Ascending aorta (tissue), 2 donors: ENCODE measurements at regions not wholly inside any gene's neighbourhood (a gene's known extent, or its start where the extent isn't known, plus 50 kb on each side); places are given as distances from the start of the nearest gene placed in this dataset.

Experiments used
- DNase-seq, 2 donors: peaks; one replicate each; pipeline ENCODE4 v3.0.0-alpha.2; 2019; ENCODE audit warnings: low spot score in 2 of 2
- H3K27ac ChIP-seq, 2 donors: fragments of 200-600 bp; sonication (generic); one replicate each; pipeline ENCODE4 v1.5.1; 2016 to 2017; ENCODE audit warnings: mild to moderate bottlenecking in 1 of 2
- H3K27me3 ChIP-seq: fragments of 200-600 bp; sonication (generic); one replicate; pipeline ENCODE4 v1.5.1; 2017
- H3K36me3 ChIP-seq, 2 donors: fragments of 200-600 bp; sonication (generic); one replicate each; pipeline ENCODE4 v1.5.1; 2016
- H3K4me1 ChIP-seq, 2 donors: fragments of 200-600 bp; sonication (generic); one replicate each; pipeline ENCODE4 v1.5.1; 2016 to 2017; ENCODE audit warnings: mild to moderate bottlenecking in 1 of 2
- H3K4me3 ChIP-seq, 2 donors: fragments of 200-600 bp; sonication (generic); one replicate each; pipeline ENCODE4 v1.5.1; 2016 to 2017; ENCODE audit warnings: mild to moderate bottlenecking in 1 of 2
- H3K9me3 ChIP-seq, 2 donors: fragments of 200-600 bp; sonication (generic); one replicate each; pipeline ENCODE4 v1.5.1; 2016
- intact Hi-C: fragments of 100-400 bp; cut with DNase I; formaldehyde crosslinking; loops from one replicate; pipeline ENCODE4 v1.15.1; 2023
- TF ChIP-seq, protein P1 (sequence below), 3 experiments: fragments of 200-600 bp in 2 of 3; fragments of 450-650 bp in 1 of 3; sonication (generic) in 2 of 3; IDR thresholded peaks; one replicate each; pipeline ENCODE4 v1.5.1; 2016 to 2019; ENCODE audit warnings: antibody characterized with exemption in 3 of 3, mild to moderate bottlenecking in 1 of 3, moderate library complexity in 1 of 3

DNA sequence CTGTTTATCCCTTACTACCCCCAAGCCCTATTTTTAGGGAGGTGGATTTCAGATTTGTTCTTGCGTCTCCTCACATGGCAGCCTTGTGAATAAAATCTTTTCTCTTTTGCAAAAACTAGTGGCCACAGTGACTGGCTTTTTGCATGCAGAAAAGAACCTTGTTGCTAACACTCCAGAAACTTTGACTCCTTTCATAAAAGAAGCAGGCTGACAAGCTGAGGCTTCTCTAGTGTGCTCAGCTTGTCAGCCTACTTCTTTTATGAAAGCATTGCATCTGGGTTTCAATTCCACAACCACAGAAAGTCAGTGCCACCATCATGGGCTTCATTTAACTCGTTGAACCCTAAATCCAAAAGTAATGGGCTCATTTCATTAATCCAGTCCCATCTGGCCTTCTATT, 761.0 kb upstream of the COBL start:
- intact Hi-C loops = no loop called here
- DNase-seq = no peak

DNA sequence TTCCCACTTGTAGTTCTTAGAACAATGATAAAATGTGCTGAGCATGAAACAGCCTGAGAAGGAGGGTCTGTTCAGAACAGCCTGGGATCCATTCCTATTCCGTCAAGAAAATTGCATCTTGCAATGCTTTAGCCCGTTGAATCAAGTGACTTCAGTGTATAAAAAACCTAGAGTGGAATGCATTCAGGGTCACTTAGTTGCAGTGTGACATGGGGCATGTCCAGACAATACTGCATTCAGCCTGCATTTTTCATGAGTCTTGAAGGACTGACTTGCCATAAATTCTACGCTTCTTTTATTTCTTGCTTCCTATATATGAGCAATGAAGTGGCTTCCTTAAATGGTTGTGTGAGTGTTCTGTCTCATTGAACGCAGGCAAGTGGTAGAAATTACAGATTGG, 758.3 kb upstream of the COBL start:
- DNase-seq = no peak
- Histone ChIP-seq H3K4me3 (no peak overlapping the region), H3K4me1 (no peaks in the 10 kb centered on the region), H3K36me3 (no peaks in the 10 kb centered on the region), H3K9me3 (no peaks in the 10 kb centered on the region), H3K27ac (no peak overlapping the region), H3K27me3 (no peaks in the 10 kb centered on the region)
- TF ChIP-seq, protein P1, sequence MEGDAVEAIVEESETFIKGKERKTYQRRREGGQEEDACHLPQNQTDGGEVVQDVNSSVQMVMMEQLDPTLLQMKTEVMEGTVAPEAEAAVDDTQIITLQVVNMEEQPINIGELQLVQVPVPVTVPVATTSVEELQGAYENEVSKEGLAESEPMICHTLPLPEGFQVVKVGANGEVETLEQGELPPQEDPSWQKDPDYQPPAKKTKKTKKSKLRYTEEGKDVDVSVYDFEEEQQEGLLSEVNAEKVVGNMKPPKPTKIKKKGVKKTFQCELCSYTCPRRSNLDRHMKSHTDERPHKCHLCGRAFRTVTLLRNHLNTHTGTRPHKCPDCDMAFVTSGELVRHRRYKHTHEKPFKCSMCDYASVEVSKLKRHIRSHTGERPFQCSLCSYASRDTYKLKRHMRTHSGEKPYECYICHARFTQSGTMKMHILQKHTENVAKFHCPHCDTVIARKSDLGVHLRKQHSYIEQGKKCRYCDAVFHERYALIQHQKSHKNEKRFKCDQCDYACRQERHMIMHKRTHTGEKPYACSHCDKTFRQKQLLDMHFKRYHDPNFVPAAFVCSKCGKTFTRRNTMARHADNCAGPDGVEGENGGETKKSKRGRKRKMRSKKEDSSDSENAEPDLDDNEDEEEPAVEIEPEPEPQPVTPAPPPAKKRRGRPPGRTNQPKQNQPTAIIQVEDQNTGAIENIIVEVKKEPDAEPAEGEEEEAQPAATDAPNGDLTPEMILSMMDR (IDR thresholded peaks at IDR 0.05) = no peak
- intact Hi-C loops = no loop called here

More for the DNA sequence above, 761.0 kb upstream of the COBL start:
- H3K27ac ChIP-seq = no peak overlapping the region
- H3K9me3 ChIP-seq = no peaks in the 10 kb centered on the region
- no peaks in the 10 kb centered on the region for H3K27me3 ChIP-seq
- no peaks in the 10 kb centered on the region for H3K4me1 ChIP-seq
- TF ChIP-seq, protein P1 (IDR thresholded peaks at IDR 0.05) = no peak
- H3K4me3 ChIP-seq = no peak overlapping the region
- no peaks in the 10 kb centered on the region for H3K36me3 ChIP-seq

DNA sequence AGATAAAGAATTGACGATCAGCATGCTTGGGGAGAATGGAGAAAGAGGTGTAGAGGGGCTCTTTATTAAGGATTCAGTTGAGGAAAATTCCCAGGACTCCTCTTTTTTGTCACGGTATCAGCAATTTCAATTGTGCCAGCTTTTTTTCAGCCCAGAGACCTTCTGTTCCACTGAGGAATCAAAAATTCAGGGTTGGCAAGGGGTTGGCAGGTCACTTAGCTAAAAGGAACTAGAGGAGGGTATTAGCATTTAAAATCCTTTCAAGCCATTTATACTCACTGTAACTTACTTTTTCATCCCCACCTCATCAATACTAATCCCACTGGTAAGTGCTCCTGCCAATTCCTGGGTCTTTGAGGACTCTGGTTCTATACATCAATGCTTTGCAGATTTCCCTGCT, 757.5 kb upstream of the COBL start:
- Histone ChIP-seq H3K36me3 (no peaks in the 10 kb centered on the region), H3K4me1 (no peaks in the 10 kb centered on the region), H3K27ac (no peak overlapping the region), H3K9me3 (no peaks in the 10 kb centered on the region), H3K4me3 (no peak overlapping the region), H3K27me3 (no peaks in the 10 kb centered on the region)
- intact Hi-C loops = no loop called here
- TF ChIP-seq, protein P1 (IDR thresholded peaks at IDR 0.05) = no peak
- DNase-seq = no peak

DNA sequence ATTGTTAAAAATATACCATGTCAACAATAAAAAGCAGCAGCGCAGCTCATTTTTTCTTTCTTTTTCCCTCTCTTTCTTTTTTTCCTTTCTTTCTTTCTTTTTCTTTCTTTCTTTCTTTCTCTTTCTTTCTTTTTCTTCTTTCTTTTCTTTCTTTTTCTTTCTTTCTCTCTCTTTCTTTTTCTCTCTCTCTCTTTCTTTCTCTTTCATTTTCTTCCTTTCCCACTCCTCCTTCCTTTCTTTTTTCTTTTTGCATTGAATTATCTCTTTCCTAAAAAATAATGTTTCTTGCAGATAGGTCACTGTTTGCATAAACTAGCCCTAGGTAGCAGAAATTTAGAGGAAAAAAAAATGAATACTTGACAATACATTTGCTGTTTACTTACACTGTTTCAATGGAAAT, 755.1 kb upstream of the COBL start:
- H3K9me3 ChIP-seq = no peaks in the 10 kb centered on the region
- intact Hi-C loops = no loop called here
- TF ChIP-seq, protein P1 (IDR thresholded peaks at IDR 0.05) = no peak
- no peaks in the 10 kb centered on the region for H3K4me1 ChIP-seq
- DNase-seq = no peak
- no peak overlapping the region for H3K27ac ChIP-seq
- no peaks in the 10 kb centered on the region for H3K27me3 ChIP-seq
- H3K4me3 ChIP-seq = no peak overlapping the region
- no peaks in the 10 kb centered on the region for H3K36me3 ChIP-seq

DNA sequence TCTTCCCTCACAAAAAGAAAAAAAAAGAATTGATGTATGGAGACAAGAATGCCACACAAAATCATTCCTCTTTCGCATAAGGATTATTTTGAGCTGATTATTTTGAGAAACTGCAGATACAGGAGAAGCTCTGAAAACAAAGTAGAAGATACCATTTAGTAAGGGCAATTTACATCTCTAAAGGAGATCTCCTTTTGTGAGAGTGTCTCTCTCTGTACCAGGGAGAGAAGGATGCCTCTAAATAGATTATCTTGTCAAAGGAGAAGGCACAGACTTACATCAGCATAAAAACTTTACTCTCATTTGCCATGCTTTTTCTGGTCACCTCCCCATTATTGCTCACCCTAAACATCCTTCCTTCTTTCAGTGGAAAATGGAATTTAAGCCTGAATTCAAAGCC, 747.9 kb upstream of the COBL start:
- Histone ChIP-seq H3K4me3 (no peak overlapping the region), H3K4me1 (no peaks in the 10 kb centered on the region), H3K9me3 (no peaks in the 10 kb centered on the region), H3K27me3 (no peaks in the 10 kb centered on the region), H3K36me3 (no peaks in the 10 kb centered on the region), H3K27ac (no peak overlapping the region)
- TF ChIP-seq, protein P1 (IDR thresholded peaks at IDR 0.05) = no peak
- DNase-seq = no peak
- intact Hi-C loops = loop anchor here (5.0 kb wide), 1 partner anchor 48 kb away; no protein-coding TSS in a partner anchor

DNA sequence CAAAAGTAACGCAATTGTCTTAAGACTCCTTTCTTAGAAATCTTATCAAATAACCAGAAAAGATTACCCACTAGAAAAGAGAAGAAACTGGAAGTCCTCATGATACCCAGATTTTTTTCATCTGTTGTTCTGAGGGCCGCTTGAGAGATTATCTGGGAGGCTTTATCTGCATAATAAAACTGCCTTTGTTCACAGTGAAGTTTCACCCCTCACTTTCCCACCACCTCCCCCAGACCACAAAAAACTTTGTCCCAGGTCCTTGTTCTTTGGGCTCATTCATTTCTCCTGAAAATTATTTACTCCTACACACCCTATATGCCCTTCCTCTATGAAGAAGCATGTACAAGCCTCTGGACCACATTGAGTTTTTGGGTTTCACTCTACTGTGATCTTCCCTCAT, 745.1 kb upstream of the COBL start:
- intact Hi-C loops = loop anchor here (5.0 kb wide), 1 partner anchor 51 kb away; no protein-coding TSS in a partner anchor

More for the DNA sequence above, 745.1 kb upstream of the COBL start:
- no peaks in the 10 kb centered on the region for H3K9me3 ChIP-seq
- no peak overlapping the region for H3K4me3 ChIP-seq
- DNase-seq = no peak
- no peak overlapping the region for H3K27ac ChIP-seq
- no peaks in the 10 kb centered on the region for H3K27me3 ChIP-seq
- no peaks in the 10 kb centered on the region for H3K4me1 ChIP-seq
- TF ChIP-seq, protein P1 (IDR thresholded peaks at IDR 0.05) = no peak
- H3K36me3 ChIP-seq = no peaks in the 10 kb centered on the region
